K562 (cell line): ENCODE measurements at regions not wholly inside any gene's neighbourhood (a gene's known extent, or its start where the extent isn't known, plus 50 kb on each side); places are given as distances from the start of the nearest gene placed in this dataset.

Source experiments
- ATAC-seq: fragments of 200-7000 bp; cut with Tn5 transposase; 3 replicates; pipeline ENCODE4 v1.9.1; 2020; ENCODE audit warnings: moderate library complexity
- BruUV-seq: library from RNA; stranded (reverse); fragments of 400-500 nt; replicated peaks from 2 replicates; lab custom pipeline; 2021; lab: Mats Ljungman, UMichigan
- CTCF ChIA-PET: fragments of 300-600 bp; formaldehyde crosslinking; extraction: SDS; loops from one replicate; lab custom pipeline; 2021; ENCODE audit warnings: low intra/inter-chr PET ratio; lab: Yijun Ruan, JAX
- POLR2A ChIA-PET: fragments of 300-600, 350-650 bp; sonication (Branson Sonifier 250); formaldehyde crosslinking; extraction: SDS; loops from one replicate; lab custom pipeline; 2021; ENCODE audit warnings: antibody characterized with exemption, inconsistent platforms; lab: Yijun Ruan, JAX
- DNase-seq, 4 experiments: peaks; one replicate each; pipeline versions ENCODE4 v3.0.0 to v3.0.0-alpha.2; 2011 to 2018; ENCODE audit warnings: low spot score in 3 of 4, mixed read lengths in 3 of 4; ENCODE audit errors: extremely low read depth in 1 of 4
- FAIRE-seq: peaks from 2 replicates; lab custom pipeline; 2011; peaks lifted over from hg19 to GRCh38; lab: Jason Lieb, UNC
- H2AFZ ChIP-seq: 2 replicates; pipeline ENCODE4 v1.6.0; 2011; ENCODE audit warnings: low read depth, low read length, control low read depth, inconsistent platforms
- H3K27ac ChIP-seq: fragments of 200-600 bp; 3 replicates; pipeline ENCODE4 v1.8.0; 2011; ENCODE audit warnings: low read depth, mild to moderate bottlenecking, control low read depth, inconsistent platforms, low read length, moderate library complexity, mixed read lengths; ENCODE audit errors: extremely low read depth
- H3K27me3 ChIP-seq, 2 experiments: fragments of 300-600 bp in 1 of 2; 2 replicates in 1 of 2; 3 replicates in 1 of 2; pipeline versions ENCODE4 v1.6.0 to v1.8.0; 2011; ENCODE audit warnings: inconsistent platforms in 2 of 2, low read length in 2 of 2, mild to moderate bottlenecking in 1 of 2, mixed read lengths in 1 of 2, moderate library complexity in 1 of 2; ENCODE audit not compliant: control insufficient read depth in 2 of 2, insufficient read depth in 2 of 2
- H3K36me3 ChIP-seq: fragments of 300-600 bp; 3 replicates; pipeline ENCODE4 v1.8.0; 2011; ENCODE audit warnings: mild to moderate bottlenecking, low read length, inconsistent platforms; ENCODE audit not compliant: control insufficient read depth, insufficient read depth
- H3K4me1 ChIP-seq, 2 experiments: fragments of 200-600 bp in 1 of 2; replicated peaks in 1 of 2; 2 replicates in 1 of 2; 3 replicates in 1 of 2; pipeline versions ENCODE4 v1.5.1 to v1.8.0; 2011; ENCODE audit warnings: inconsistent platforms in 2 of 2, low read length in 2 of 2, mild to moderate bottlenecking in 1 of 2, mixed read lengths in 1 of 2, moderate library complexity in 1 of 2; ENCODE audit not compliant: control insufficient read depth in 2 of 2, insufficient read depth in 2 of 2
- H3K4me2 ChIP-seq: 2 replicates; pipeline ENCODE4 v1.6.1; 2011; ENCODE audit warnings: low read length, control low read depth, inconsistent platforms, mixed read lengths; ENCODE audit not compliant: insufficient read depth
- H3K4me3 ChIP-seq: fragments of 200-600 bp; sonication (generic), shearing (Covaris generic); 2 replicates; pipeline ENCODE4 v1.5.1; 2016; ENCODE audit warnings: control low read depth, inconsistent platforms
- H3K79me2 ChIP-seq: fragments of 200-600 bp; 3 replicates; pipeline ENCODE4 v1.8.0; 2011; ENCODE audit warnings: low read length, inconsistent platforms; ENCODE audit not compliant: control insufficient read depth, insufficient read depth
- H3K9ac ChIP-seq, 2 experiments: 2 replicates each; pipeline versions ENCODE4 v1.6.0 to v1.6.1; 2011; ENCODE audit warnings: low read depth in 2 of 2, low read length in 2 of 2, control low read depth in 1 of 2, inconsistent platforms in 1 of 2, mild to moderate bottlenecking in 1 of 2, mixed read lengths in 1 of 2; ENCODE audit not compliant: insufficient read depth in 1 of 2
- H3K9me1 ChIP-seq: one replicate; pipeline ENCODE4 v1.6.0; 2011; ENCODE audit warnings: inconsistent platforms, mild to moderate bottlenecking, low read length, moderate library complexity; ENCODE audit not compliant: control insufficient read depth, insufficient read depth
- H3K9me3 ChIP-seq: replicated peaks from 2 replicates; pipeline ENCODE4 v1.5.1; 2011; ENCODE audit warnings: low read depth, low read length, inconsistent platforms; ENCODE audit not compliant: control insufficient read depth, insufficient read depth
- H4K20me1 ChIP-seq: replicated peaks from 2 replicates; pipeline ENCODE4 v1.6.1; 2011; ENCODE audit warnings: low read length, inconsistent platforms, mixed read lengths; ENCODE audit not compliant: control insufficient read depth, insufficient read depth
- BACH1 ChIP-seq: fragments of 200-800 bp; sonication (Bioruptor generic); IDR thresholded peaks from 2 replicates; pipeline ENCODE4 v1.6.1; 2016; ENCODE audit warnings: missing genetic modification characterization, missing compliant biosample characterization
- DIDO1 ChIP-seq: fragments of 450-650 bp; IDR thresholded peaks from 2 replicates; pipeline ENCODE4 v1.6.1; 2016; ENCODE audit warnings: low read depth, missing biosample characterization, missing genetic modification characterization
- EGR1 ChIP-seq: fragments of 450-650 bp; conservative IDR thresholded peaks from 2 replicates; pipeline ENCODE4 v1.6.1; 2017; ENCODE audit warnings: mild to moderate bottlenecking
- IFI16 ChIP-seq: fragments of 250-450 bp; sonication (Bioruptor Pico); IDR thresholded peaks from 2 replicates; pipeline ENCODE4 v2.1.2; 2022; ENCODE audit warnings: mild to moderate bottlenecking, inconsistent platforms
- MBD2 ChIP-seq: sonication (generic); IDR thresholded peaks from 2 replicates; pipeline ENCODE4 v1.6.1; 2016; ENCODE audit warnings: low read depth, borderline replicate concordance
- NR1H2 ChIP-seq: sonication (generic); formaldehyde crosslinking; IDR thresholded peaks from 2 replicates; pipeline ENCODE4 v1.4.0; 2020; ENCODE audit warnings: mild to moderate bottlenecking, missing genetic modification reagents
- NR2C2 ChIP-seq, 2 experiments: fragments of 200-800 bp in 1 of 2; sonication (Bioruptor generic) in 1 of 2; sonication (generic) in 1 of 2; formaldehyde crosslinking in 1 of 2; IDR thresholded peaks; 2 replicates each; pipeline versions ENCODE4 v1.6.1 to v1.8.0; 2016 to 2022; ENCODE audit warnings: mild to moderate bottlenecking in 1 of 2, missing compliant biosample characterization in 1 of 2, missing genetic modification characterization in 1 of 2, missing genetic modification reagents in 1 of 2
- RAD21 ChIP-seq, 2 experiments: fragments of 250-450 bp in 1 of 2; fragments of 450-650 bp in 1 of 2; sonication (Bioruptor Pico) in 1 of 2; formaldehyde crosslinking in 1 of 2; IDR thresholded peaks in 1 of 2; conservative IDR thresholded peaks in 1 of 2; 2 replicates each; pipeline versions ENCODE4 v1.4.0 to v1.8.0; 2020 to 2022; ENCODE audit warnings: mild to moderate bottlenecking in 2 of 2, moderate library complexity in 1 of 2
- RBM17 ChIP-seq: fragments of 200-400 bp; formaldehyde crosslinking; IDR thresholded peaks from 2 replicates; pipeline ENCODE4 v1.6.1; 2017; ENCODE audit warnings: low read depth, mild to moderate bottlenecking, low read length, borderline replicate concordance
- SMARCB1 ChIP-seq: IDR thresholded peaks from 2 replicates; pipeline ENCODE4 v1.6.1; 2011; ENCODE audit warnings: improper control_type of control experiment, low read depth; ENCODE audit not compliant: insufficient read length
- TARDBP ChIP-seq: fragments of 450-650 bp; IDR thresholded peaks from 2 replicates; pipeline ENCODE4 v1.6.1; 2016
- ZC3H8 ChIP-seq: fragments of 450-650 bp; IDR thresholded peaks from 2 replicates; pipeline ENCODE4 v1.6.1; 2017
- ZFP1 ChIP-seq: fragments of 450-650 bp; formaldehyde crosslinking; IDR thresholded peaks from 2 replicates; pipeline ENCODE4 v1.4.0; 2020; ENCODE audit warnings: mild to moderate bottlenecking, mixed read lengths
- ZNF184 ChIP-seq: sonication (generic); formaldehyde crosslinking; IDR thresholded peaks from 2 replicates; pipeline ENCODE4 v1.5.0; 2020; ENCODE audit warnings: missing genetic modification reagents
- ZNF766 ChIP-seq: fragments of 200-800 bp; sonication (Bioruptor generic); conservative IDR thresholded peaks from 2 replicates; pipeline ENCODE4 v1.6.1; 2016; ENCODE audit warnings: missing genetic modification characterization, missing compliant biosample characterization
- WGBS: fragments of 100-300 bp; shearing (Covaris generic); methylation state at CpG from one replicate; pipeline ENCODE4 v1.1.6; 2016; ENCODE audit warnings: low coverage, mixed read lengths; ENCODE audit not compliant: insufficient coverage; ENCODE audit errors: missing lambda C conversion rate; 5-methylcytosine and 5-hydroxymethylcytosine counted together
- in situ Hi-C: fragments of 300-500 bp; cut with MboI; formaldehyde crosslinking; loops from 4 replicates; pipeline ENCODE4 v1.15.0; 2018; ENCODE audit warnings: inconsistent platforms, mixed read lengths
- intact Hi-C: fragments of 100-400 bp; cut with micrococcal nuclease; formaldehyde crosslinking; loops from 2 replicates; pipeline ENCODE4 v1.14.2; 2022

DNA sequence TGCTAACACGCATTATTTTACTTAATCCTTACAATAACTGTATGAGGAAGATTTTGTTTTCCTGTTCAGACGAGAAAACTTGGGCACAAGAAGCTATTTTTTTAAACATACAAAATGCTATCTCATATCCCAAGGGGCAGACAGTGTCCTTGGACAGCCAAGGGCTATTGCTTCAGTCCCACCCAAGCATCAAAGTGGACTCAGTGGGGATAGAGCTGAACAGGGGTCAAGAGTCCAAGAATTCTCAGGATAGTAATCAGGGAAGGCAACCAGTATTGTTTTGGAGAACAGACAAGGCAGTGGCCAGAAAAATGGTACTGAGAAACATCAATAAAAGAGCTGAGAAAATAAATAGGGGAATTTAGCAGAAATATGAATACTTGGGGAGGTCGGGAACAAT is 465.7 kb downstream of the PLPP3 start:
- H3K4me1 ChIP-seq, result no peaks in the 10 kb centered on the region
- intact Hi-C loops (no loop called here), in situ Hi-C loops (no loop called here)
- H3K9ac ChIP-seq, result no peak overlapping the region
- no peaks in the 10 kb centered on the region for H3K79me2 ChIP-seq
- ATAC-seq, result no peak
- no peaks in the 10 kb centered on the region for H3K9me1 ChIP-seq
- WGBS, result 2% methylated on average over 3 of the region's 3 CpGs
- no TSS peak for BruUV-seq
- no peaks in the 10 kb centered on the region for H3K27me3 ChIP-seq
- no peak for DNase-seq
- H3K27ac ChIP-seq, result no peak overlapping the region
- H3K9me3 ChIP-seq, result no peaks in the 10 kb centered on the region
- POLR2A ChIA-PET, result no interaction called here
- TF ChIP-seq ZFP1 (no peak), ZNF184 (CRISPR knock-in tag) (no peak), NR2C2 (CRISPR knock-in tag; IDR thresholded peaks at IDR 0.05) (no peak), NR2C2 (tag; IDR thresholded peaks at IDR 0.05) (no peak), ZNF766 (CRISPR knock-in tag) (no peak), DIDO1 (tag) (no peak), RBM17 (no peak), MBD2 (no peak), EGR1 (no peak)
- no peak overlapping the region for H2AFZ ChIP-seq
- H3K4me3 ChIP-seq, result no peak overlapping the region
- CTCF ChIA-PET, result no interaction called here
- H3K36me3 ChIP-seq, result no peaks in the 10 kb centered on the region
- no peak overlapping the region for H3K4me2 ChIP-seq
- FAIRE-seq, result no peak
- no peaks in the 10 kb centered on the region for H4K20me1 ChIP-seq

DNA sequence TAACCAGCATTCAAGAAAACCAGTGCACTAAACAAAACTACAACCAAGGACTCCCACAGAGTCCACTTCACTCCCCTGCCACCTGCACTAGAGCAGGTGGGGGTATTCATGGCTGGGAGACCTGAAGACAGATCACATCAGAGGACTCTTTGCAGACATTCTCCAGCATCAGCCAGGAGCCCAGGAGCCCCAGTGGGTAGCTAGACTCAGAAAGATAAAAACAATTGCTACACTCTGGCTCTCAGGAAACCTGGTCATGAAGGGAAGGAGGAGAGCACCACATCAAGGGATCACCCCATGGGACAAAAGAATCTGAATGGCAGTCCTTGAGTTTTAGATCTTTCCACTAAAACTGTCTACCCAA is 472.1 kb downstream of the PLPP3 start:
- CTCF ChIA-PET, result no interaction called here
- Histone ChIP-seq H4K20me1 (no peaks in the 10 kb centered on the region), H3K4me3 (no peak overlapping the region), H3K9me1 (no peaks in the 10 kb centered on the region), H3K27ac (no peak overlapping the region), H3K9me3 (no peaks in the 10 kb centered on the region; the same call in 1 of the 2 replicates), H3K79me2 (no peaks in the 10 kb centered on the region), H3K4me2 (no peak overlapping the region), H2AFZ (no peak overlapping the region), H3K27me3 (no peaks in the 10 kb centered on the region), H3K36me3 (no peaks in the 10 kb centered on the region), H3K9ac (no peak overlapping the region), H3K4me1 (no peaks in the 10 kb centered on the region)
- POLR2A ChIA-PET, result no interaction called here
- ATAC-seq (no peak), FAIRE-seq (no peak), DNase-seq (no peak)
- in situ Hi-C loops (no loop called here), intact Hi-C loops (no loop called here)
- no TSS peak for BruUV-seq
- TF ChIP-seq SMARCB1 (no peak), NR1H2 (CRISPR knock-in tag) (no peak), TARDBP (no peak), ZC3H8 (no peak), IFI16 (CRISPR knock-in tag) (no peak), BACH1 (tag) (no peak), RAD21 (CRISPR knock-in tag; conservative IDR thresholded peaks at IDR 0.05 in 1 of 2, IDR thresholded peaks at IDR 0.05 in 1 of 2) (no peak)
